Activated CD4-positive, alpha-beta T cell treated with anti-CD3 and anti-CD28 coated beads, Interleukin-2, Interleukin-4, amounts not matched to agents 100 ng/mL and 50 ng/mL, durations not matched to agents 16 hours and 8 hours (primary cell): ENCODE measurements at regions not wholly inside any gene's neighbourhood (a gene's known extent, or its start where the extent isn't known, plus 50 kb on each side); places are given as distances from the start of the nearest gene placed in this dataset.
"Not testable (repeated sequence)": the region's sequence is repeated elsewhere in the genome, so short reads cannot be mapped to it uniquely, and the experiment has no call there.

Source experiments
- DNase-seq: peaks from one replicate; pipeline ENCODE4 v3.0.0-alpha.2; 2020; ENCODE audit warnings: low spot score

GRCh38 chr10:46802010-46802409 is 109.2 kb upstream of the PTPN20 start:
- DNase-seq, result not testable (repeated sequence)

GRCh38 chr10:46803082-46803481 is 108.1 kb upstream of the PTPN20 start:
- DNase-seq, result not testable (repeated sequence)

GRCh38 chr10:46810222-46810621 is 101.0 kb upstream of the PTPN20 start:
- peak; percentile 54 for DNase-seq

- DNase-seq, result not testable (repeated sequence)
Observed at GRCh38 chr10:46816126-46816525, 95.1 kb upstream of the PTPN20 start.

GRCh38 chr10:46840393-46841050 is 70.7 kb upstream of the PTPN20 start:
- not testable (repeated sequence) for DNase-seq

GRCh38 chr10:46841051-46841593 is 70.1 kb upstream of the PTPN20 start:
- DNase-seq, result not testable (repeated sequence)

GRCh38 chr10:46845194-46845593 is 66.0 kb upstream of the PTPN20 start:
- not testable (repeated sequence) for DNase-seq

- not testable (repeated sequence) for DNase-seq
Observed at GRCh38 chr10:46845640-46846039, 65.6 kb upstream of the PTPN20 start.

GRCh38 chr10:46860753-46861152 is 50.5 kb upstream of the PTPN20 start:
- not testable (repeated sequence) for DNase-seq
